H7 (cell line): ENCODE measurements at regions not wholly inside any gene's neighbourhood (a gene's known extent, or its start where the extent isn't known, plus 50 kb on each side); places are given as distances from the start of the nearest gene placed in this dataset.

Experiments
- DNase-seq: peaks from one replicate; pipeline ENCODE4 v3.0.0; 2012
- H3K27me3 ChIP-seq: 2 replicates; pipeline ENCODE4 v1.6.0; 2011; ENCODE audit warnings: mild to moderate bottlenecking, low read length; ENCODE audit not compliant: control insufficient read depth, insufficient read depth
- H3K36me3 ChIP-seq: replicated peaks from 2 replicates; pipeline ENCODE4 v1.5.1; 2011; ENCODE audit warnings: low read length; ENCODE audit not compliant: control insufficient read depth, insufficient read depth
- H3K4me3 ChIP-seq: 2 replicates; pipeline ENCODE4 v1.5.1; 2011; ENCODE audit warnings: low read depth, mild to moderate bottlenecking, control low read depth, low read length, moderate library complexity; ENCODE audit not compliant: insufficient read depth

DNA sequence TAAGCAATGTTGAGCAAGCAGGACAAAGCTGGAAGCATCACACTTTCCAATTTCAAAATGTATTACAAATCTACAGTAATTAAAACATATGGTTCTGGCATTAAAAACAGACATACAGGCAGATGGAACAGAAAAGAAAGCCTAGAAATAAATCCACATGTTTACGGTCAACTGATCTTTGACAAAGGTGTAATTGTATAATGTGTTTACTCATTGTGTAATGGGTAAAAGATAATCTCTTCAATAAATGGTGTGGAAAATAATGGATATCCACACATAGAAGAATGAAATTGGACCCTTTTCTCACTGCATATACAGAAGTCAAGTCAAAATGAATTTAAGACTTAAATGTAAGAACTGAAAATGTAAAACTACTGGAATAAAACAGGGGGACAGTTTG is 394.2 kb downstream of the ANKRD50 start:
- no peak for DNase-seq
- no peaks in the 10 kb centered on the region for H3K27me3 ChIP-seq
- H3K4me3 ChIP-seq, result no peak overlapping the region
- H3K36me3 ChIP-seq, result no peaks in the 10 kb centered on the region

DNA sequence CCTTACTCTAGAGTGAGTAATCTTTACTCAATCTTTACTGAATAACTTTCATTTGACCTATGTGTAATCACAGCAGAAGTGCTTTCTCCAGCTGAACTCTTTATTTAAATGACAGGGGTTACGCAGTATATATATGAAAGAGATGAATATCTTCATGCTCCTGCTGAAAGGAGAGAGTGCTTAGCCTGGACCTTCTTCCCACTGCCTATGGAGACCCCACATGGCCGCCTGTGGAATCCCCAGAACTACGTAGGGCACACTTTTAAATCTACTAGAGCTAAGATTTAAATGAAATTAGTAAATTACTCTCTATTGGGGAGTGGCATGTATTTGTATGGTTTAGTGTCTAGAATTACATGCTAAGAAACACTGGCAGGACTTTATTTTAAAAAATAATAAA is 391.2 kb downstream of the ANKRD50 start:
- Histone ChIP-seq H3K27me3 (no peaks in the 10 kb centered on the region), H3K4me3 (no peak overlapping the region), H3K36me3 (no peaks in the 10 kb centered on the region)
- DNase-seq, result no peak

DNA sequence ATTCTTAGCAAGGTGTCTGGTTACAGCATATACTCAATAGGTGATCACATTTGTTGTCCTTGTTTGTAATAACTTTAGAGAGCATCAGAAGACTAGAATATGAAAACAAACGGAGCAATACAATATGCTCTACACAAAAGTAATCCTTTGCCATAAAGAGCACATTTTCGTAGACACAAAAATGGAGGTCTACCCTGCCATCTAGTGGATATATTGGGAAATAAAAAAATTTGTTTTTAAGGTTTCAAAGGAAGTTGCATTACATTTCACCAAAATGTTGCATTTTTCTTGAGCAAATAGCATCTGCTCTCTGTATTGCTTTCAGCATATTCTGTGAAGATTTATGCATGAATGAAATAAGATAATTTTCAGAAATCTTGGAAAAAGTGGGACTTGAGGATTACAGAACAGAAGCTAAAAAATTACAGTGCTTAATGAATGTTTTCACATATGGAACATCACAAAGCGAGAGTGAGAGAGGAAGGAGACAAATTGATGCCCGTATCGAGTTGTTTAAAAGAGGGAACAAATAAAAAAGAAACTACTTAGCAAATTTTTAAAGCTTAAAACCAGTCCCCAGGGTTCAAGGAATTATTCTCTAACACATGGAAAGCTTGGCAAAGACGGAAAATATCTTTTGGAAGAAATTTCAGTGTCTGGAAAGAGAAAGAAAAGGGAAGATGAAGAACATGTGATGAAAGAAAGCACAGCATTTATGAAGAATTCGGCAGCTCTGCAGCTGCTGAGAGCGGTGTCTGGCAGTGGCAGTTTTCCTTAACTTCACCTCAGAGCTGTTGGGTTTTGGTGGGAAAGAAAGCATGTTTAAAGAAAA is 390.1 kb downstream of the ANKRD50 start:
- H3K4me3 ChIP-seq, result no peak overlapping the region
- no peak for DNase-seq
- no peaks in the 10 kb centered on the region for H3K36me3 ChIP-seq
- H3K27me3 ChIP-seq, result no peaks in the 10 kb centered on the region

DNA sequence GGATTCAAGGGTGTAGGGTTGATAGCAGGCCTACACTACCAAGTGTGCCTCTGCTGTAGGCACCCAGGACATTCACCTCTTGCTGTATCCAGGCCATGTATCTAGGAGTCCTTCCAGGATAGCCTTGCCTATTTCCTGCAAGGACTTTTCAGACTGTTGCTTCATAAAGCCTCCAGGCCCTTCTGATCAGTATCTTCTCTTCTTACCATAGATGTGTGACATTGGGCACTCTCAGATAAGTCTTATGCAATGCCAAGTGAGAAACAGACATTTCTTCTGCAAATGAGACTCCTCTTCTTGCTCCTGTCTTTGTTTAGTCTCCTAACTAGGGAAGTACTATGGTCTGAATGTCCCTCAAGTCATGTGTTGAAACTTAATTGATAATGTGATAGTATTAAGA is 386.8 kb downstream of the ANKRD50 start:
- Histone ChIP-seq H3K4me3 (no peak overlapping the region), H3K36me3 (no peaks in the 10 kb centered on the region), H3K27me3 (no peaks in the 10 kb centered on the region)
- no peak for DNase-seq

DNA sequence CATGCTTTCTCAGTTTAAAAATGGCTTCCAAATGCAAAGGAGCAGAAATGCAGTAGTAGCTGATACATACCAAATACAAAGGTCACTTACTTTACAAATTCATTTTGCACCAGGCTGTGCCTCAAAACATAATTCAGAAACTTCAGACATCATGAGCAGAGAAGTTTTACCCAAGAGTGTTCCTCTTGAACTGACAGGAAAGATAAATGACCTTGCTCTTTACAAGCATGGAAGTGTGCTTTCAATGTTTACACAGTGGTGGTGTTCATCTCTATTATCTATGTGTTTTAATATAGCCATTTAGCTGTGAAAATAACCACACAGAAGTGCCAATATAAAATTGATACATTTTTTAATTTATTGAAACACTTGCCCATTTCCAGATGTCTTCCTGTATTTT is 383.4 kb downstream of the ANKRD50 start:
- H3K36me3 ChIP-seq, result no peaks in the 10 kb centered on the region
- DNase-seq, result no peak
- H3K4me3 ChIP-seq, result no peak overlapping the region
- H3K27me3 ChIP-seq, result no peaks in the 10 kb centered on the region

DNA sequence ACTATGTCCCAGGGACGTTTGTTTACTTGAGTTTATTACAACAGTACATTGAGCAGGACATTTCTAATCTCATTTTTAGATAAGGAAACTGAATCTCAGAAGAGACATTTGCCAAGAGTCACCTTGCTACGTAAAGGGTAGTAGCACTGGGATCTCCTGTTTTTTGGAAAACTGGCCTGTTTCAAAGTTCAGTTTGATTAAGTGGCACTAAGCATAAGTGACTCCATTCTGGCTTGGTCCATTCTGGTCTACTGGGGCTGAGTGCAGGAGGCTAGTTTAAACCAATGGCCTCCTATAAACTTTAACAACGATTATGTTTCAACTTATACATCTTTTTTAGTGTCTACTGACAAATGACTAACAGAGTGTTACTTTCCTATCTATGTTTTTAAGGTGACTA is 382.5 kb downstream of the ANKRD50 start:
- Histone ChIP-seq H3K36me3 (no peaks in the 10 kb centered on the region), H3K4me3 (no peak overlapping the region), H3K27me3 (no peaks in the 10 kb centered on the region)
- DNase-seq, result no peak

DNA sequence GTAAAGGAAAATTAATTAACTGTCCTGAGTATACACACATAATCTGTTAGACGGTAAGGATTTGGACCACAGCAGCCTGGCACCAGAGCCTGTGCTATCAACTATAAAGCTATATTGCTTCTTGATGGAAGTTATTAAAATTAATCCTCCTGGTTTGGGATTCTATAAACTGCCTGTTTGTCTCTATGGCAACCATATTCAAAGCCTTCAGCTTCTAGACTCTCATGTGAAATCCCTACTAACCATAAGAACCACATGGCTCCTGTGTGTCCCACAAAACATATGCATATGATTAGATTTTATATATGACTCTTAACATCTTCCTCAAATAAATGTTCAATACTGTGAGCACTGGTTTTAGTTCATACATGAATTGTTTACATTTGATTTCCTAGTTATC is 380.8 kb downstream of the ANKRD50 start:
- H3K36me3 ChIP-seq, result no peaks in the 10 kb centered on the region
- H3K4me3 ChIP-seq, result no peak overlapping the region
- H3K27me3 ChIP-seq, result no peaks in the 10 kb centered on the region
- DNase-seq, result no peak

DNA sequence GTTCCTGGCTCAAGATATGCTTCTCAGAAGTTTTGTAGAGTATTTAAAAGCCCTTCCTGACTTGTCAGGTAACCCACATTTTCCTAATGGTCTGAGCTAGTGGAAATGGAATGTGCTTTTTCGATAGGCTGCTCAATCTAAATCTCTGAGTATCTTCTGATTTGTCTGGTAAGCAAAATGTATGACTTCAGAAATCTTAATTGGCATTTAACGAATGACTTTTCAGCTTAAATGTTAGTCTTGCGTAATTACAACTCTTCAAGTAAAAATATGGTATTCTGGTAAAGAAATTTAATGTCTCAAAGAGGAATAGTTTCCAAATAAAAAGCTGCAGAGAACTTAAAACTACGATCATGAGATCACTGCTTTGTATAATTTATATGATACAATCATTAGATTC is 379.1 kb downstream of the ANKRD50 start:
- Histone ChIP-seq H3K4me3 (no peak overlapping the region), H3K27me3 (no peaks in the 10 kb centered on the region), H3K36me3 (no peaks in the 10 kb centered on the region)
- no peak for DNase-seq

DNA sequence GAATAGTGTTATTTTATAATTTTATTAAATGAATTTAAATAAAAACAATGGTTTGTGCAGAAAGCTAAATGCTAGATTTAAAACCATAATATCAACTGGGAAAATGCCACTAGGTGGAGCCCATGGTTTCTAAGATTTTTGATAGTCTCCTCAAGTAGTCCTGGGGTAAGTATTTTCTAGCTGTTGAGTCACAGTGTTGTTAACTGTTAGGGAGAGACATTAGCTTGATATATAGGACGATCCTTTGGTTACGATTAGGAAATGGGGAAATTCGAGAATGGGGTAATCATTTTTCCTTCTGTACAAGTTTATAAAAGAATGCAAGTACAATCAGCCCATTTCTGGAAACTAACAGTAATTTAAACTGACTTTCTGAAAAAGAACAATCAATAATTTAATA is 378.4 kb downstream of the ANKRD50 start:
- H3K27me3 ChIP-seq, result no peaks in the 10 kb centered on the region
- no peak overlapping the region for H3K4me3 ChIP-seq
- DNase-seq, result peak; percentile 36
- no peaks in the 10 kb centered on the region for H3K36me3 ChIP-seq

DNA sequence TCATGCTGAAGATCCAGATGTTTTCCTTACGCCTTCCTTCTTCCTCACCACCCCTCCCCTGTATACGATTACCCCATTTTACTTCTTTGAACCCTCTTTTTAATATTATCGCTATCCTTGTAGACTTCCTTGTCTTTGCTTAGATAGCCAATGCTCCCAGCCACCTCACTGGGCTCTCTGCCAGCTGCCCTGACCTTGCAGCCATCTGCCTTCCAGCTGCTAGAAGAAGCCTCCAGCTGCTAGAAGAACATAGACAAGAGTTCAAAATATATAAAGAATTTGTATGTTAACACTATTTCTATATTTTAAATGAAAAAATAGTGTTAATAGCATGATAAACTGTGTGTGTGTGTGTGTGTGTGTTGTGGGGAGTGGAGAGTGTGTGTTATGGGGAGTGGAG is 374.7 kb downstream of the ANKRD50 start:
- Histone ChIP-seq H3K36me3 (no peaks in the 10 kb centered on the region), H3K4me3 (no peak overlapping the region), H3K27me3 (no peaks in the 10 kb centered on the region)
- no peak for DNase-seq

DNA sequence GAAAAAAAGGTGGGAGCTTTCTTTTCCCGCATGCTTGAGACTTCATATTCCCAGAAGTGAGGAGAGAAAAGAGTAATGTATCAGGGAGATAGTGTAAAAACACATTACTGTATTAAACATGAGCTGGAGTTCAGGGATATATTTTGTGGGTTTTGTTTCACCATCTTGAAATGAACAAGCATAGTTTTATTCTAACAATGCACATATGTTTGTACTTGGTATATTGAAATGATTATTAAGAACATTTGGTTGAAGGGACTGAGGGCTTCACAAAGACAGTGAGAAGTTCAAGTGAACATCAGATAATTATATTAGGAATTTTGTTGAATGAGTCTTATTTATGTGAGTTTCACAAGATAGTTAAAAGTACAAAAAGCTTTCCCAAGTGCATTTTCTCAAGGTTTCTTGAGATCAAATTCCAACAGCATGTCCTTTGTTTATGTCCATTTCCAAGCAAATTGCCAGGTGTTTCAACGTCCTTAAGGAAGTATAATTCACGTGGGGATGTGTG is 368.8 kb downstream of the ANKRD50 start:
- Histone ChIP-seq H3K36me3 (no peaks in the 10 kb centered on the region), H3K27me3 (no peaks in the 10 kb centered on the region), H3K4me3 (no peak overlapping the region)
- no peak for DNase-seq

DNA sequence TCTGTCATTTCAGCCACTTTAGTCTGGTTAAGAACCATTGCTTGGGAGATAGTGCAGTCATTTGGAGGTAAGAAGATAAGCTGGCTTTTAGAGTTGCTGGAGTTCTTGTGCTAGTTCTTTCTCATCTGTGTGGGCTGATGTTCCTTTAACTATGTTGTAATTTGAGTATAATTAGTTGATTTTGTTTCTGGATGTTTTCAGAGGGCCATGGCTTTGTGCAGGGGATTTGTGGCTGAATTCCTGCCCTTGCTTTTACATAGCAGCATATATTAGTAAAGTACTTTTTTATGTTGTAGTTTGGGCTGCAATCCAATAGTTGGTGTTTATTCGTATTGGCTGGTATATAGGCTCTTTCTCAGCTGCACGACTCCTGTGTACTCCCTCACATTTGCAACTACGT is 339.6 kb downstream of the ANKRD50 start:
- no peaks in the 10 kb centered on the region for H3K27me3 ChIP-seq
- no peak for DNase-seq

DNA sequence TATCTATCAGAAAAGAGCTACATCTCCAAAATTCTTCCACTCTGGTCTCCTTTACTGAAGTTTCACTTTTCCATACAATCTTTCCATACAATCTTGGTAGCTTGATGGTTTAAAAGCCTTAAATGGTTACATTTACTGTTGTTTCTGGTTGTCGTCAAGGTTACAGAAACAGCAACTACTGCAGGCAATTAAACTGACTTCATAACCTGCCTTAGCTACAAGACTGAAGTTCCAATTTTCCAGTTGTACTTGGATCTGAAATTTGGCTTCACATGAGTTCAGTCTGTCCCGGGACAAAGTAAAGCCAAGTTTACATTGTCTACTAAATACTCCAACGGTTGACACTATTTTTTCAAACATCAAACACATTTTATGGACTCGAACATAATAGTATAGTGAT is 326.4 kb downstream of the ANKRD50 start:
- H3K36me3 ChIP-seq, result no peaks in the 10 kb centered on the region
- H3K4me3 ChIP-seq, result no peak overlapping the region
- DNase-seq, result no peak
- no peaks in the 10 kb centered on the region for H3K27me3 ChIP-seq

More for the DNA sequence above, 339.6 kb downstream of the ANKRD50 start:
- no peak overlapping the region for H3K4me3 ChIP-seq
- H3K36me3 ChIP-seq, result no peaks in the 10 kb centered on the region

DNA sequence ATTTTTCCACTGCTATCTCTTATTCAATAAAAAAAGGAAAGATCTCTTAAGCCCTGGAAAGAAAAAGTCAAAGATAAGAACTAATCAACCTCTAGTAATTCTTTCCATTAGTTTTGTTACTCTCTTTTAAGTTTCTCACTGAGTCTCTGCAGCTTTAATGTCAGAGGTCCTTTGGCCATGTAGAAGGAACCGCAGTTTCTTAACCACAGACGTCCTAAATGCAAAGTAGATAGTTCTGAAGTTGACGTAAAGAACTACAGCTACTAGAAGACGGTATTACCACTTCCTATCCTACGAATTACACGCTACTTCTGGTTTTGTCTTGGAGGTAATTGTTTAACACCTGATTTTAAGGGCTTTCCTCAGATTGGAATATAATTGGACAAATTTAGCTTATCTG is 325.9 kb downstream of the ANKRD50 start:
- no peaks in the 10 kb centered on the region for H3K36me3 ChIP-seq
- DNase-seq, result no peak
- H3K4me3 ChIP-seq, result no peak overlapping the region
- H3K27me3 ChIP-seq, result no peaks in the 10 kb centered on the region

DNA sequence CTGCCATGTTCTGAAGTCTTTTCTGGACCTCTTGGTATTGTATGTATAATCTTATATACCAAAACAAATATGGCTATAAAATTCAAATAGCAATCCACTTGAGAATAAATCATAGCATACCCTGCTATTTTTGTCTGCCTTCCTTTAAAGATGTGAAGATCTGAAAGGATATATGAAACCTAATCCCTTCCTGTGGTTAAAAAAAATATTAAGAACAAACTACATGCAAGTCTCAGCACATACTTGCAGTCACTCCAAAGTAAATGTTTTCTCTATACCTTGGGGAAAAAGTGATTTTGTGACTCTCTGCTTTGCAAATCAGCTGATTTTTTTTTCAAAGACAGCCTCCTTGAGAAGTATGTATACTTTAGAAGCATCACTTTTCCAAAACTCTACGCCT is 322.9 kb downstream of the ANKRD50 start:
- Histone ChIP-seq H3K27me3 (no peaks in the 10 kb centered on the region), H3K36me3 (no peaks in the 10 kb centered on the region), H3K4me3 (no peak overlapping the region)
- no peak for DNase-seq

DNA sequence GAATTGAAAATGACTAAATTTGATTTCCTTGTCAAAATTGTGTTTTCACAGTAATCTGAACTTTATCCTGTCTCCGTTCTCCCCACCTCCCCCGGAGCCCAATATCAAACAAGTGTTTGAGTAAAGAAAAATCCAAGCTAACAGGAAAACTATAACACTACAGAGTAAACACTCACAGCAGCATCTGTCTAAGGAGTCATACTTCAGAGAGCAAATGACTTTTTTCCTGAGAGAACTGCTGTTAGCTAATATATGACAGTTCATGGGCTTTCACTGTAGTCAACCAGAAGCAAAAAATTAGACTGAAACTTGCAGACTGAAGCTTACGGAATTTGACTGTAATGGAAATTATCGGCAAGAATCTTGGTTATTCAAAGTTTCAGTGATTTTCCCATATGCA is 321.7 kb downstream of the ANKRD50 start:
- no peaks in the 10 kb centered on the region for H3K36me3 ChIP-seq
- no peak overlapping the region for H3K4me3 ChIP-seq
- DNase-seq, result no peak
- no peaks in the 10 kb centered on the region for H3K27me3 ChIP-seq
